ENCODE measurements at regions not wholly inside any gene's neighbourhood (a gene's known extent, or its start where the extent isn't known, plus 50 kb on each side); places are given as distances from the start of the nearest gene placed in this dataset.

DNA sequence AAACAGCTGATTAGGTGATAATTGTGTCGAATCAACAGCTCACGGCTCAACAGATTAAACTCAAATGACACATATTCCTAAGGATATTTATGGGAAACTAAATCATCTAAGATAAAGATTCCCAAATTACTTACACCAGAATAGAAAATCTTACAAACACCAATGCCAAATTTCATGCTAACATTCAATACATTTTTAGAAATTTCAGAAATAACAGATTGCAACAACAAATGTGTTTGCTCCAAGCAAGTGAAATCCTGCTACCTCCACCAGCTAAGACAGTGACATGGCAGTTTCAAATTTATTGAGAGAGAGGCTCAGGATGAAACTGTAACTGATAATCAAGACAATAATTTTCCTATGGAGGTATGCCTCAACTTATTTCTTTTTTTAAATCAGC, 65.0 kb upstream of the EPB41L3 start:
- TF ChIP-seq, protein P1, sequence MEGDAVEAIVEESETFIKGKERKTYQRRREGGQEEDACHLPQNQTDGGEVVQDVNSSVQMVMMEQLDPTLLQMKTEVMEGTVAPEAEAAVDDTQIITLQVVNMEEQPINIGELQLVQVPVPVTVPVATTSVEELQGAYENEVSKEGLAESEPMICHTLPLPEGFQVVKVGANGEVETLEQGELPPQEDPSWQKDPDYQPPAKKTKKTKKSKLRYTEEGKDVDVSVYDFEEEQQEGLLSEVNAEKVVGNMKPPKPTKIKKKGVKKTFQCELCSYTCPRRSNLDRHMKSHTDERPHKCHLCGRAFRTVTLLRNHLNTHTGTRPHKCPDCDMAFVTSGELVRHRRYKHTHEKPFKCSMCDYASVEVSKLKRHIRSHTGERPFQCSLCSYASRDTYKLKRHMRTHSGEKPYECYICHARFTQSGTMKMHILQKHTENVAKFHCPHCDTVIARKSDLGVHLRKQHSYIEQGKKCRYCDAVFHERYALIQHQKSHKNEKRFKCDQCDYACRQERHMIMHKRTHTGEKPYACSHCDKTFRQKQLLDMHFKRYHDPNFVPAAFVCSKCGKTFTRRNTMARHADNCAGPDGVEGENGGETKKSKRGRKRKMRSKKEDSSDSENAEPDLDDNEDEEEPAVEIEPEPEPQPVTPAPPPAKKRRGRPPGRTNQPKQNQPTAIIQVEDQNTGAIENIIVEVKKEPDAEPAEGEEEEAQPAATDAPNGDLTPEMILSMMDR (IDR thresholded peaks at IDR 0.05) = no peak
- no peak for TF ChIP-seq EP300 (IDR thresholded peaks at IDR 0.05)

Measured in ovary (tissue), 3 donors.